H1 (cell line): ENCODE measurements at regions not wholly inside any gene's neighbourhood (a gene's known extent, or its start where the extent isn't known, plus 50 kb on each side); places are given as distances from the start of the nearest gene placed in this dataset.

Experiments
- CTCF ChIA-PET: fragments of 300-600 bp; sonication (Branson Sonifier 250); formaldehyde crosslinking; loops from one replicate; lab custom pipeline; 2021; ENCODE audit not compliant: partially characterized antibody; lab: Charles Lee
- POLR2A ChIA-PET: fragments of 300-600 bp; sonication (Branson Sonifier 250); formaldehyde crosslinking; loops from one replicate; lab custom pipeline; 2021; ENCODE audit warnings: inconsistent platforms; ENCODE audit not compliant: partially characterized antibody; lab: Charles Lee
- DNase-seq, 2 experiments: peaks; one replicate each; pipeline versions ENCODE4 v3.0.0 to v3.0.0-alpha.2; 2010 to 2022; ENCODE audit warnings: low spot score in 2 of 2, low read depth in 1 of 2, mixed read lengths in 1 of 2
- FAIRE-seq: peaks from 2 replicates; lab custom pipeline; 2011; peaks lifted over from hg19 to GRCh38; lab: Jason Lieb, UNC
- H2AFZ ChIP-seq: 2 replicates; pipeline ENCODE4 v1.8.1; 2012; ENCODE audit warnings: low read length, inconsistent platforms
- H2AK5ac ChIP-seq: 2 replicates; pipeline ENCODE4 v1.6.1; 2013; ENCODE audit warnings: low read depth, low read length
- H2BK120ac ChIP-seq: replicated peaks from 2 replicates; pipeline ENCODE3; 2013; ENCODE audit warnings: low read depth, low read length, inconsistent platforms
- H2BK12ac ChIP-seq: 2 replicates; pipeline ENCODE4 v1.6.1; 2013; ENCODE audit warnings: low read depth, low read length
- H2BK15ac ChIP-seq: 2 replicates; pipeline ENCODE4 v1.6.1; 2013; ENCODE audit warnings: low read length
- H2BK20ac ChIP-seq: 2 replicates; pipeline ENCODE4 v1.6.1; 2013; ENCODE audit warnings: low read length
- H2BK5ac ChIP-seq: 2 replicates; pipeline ENCODE4 v1.6.1; 2013; ENCODE audit warnings: low read depth, low read length
- H3K14ac ChIP-seq: 2 replicates; pipeline ENCODE4 v1.6.1; 2013; ENCODE audit warnings: inconsistent platforms; ENCODE audit not compliant: insufficient read length
- H3K18ac ChIP-seq: 2 replicates; pipeline ENCODE4 v1.6.1; 2013; ENCODE audit warnings: low read length; ENCODE audit errors: extremely low read depth
- H3K23ac ChIP-seq: 2 replicates; pipeline ENCODE4 v1.6.1; 2013; ENCODE audit warnings: inconsistent platforms; ENCODE audit not compliant: insufficient read length
- H3K23me2 ChIP-seq: 2 replicates; pipeline ENCODE4 v1.6.1; 2013; ENCODE audit warnings: low read depth, low read length
- H3K27ac ChIP-seq: 2 replicates; pipeline ENCODE4 v1.6.1; 2011; ENCODE audit warnings: low read depth, low read length, inconsistent platforms
- H3K27me3 ChIP-seq, 4 experiments: replicated peaks in 1 of 4; 1 replicate in 1 of 4; 2 replicates in 3 of 4; pipeline versions ENCODE4 v1.6.1 to v1.8.1; 2011 to 2013; ENCODE audit warnings: low read length in 3 of 4, mild to moderate bottlenecking in 3 of 4, inconsistent platforms in 2 of 4, mixed read lengths in 2 of 4, moderate library complexity in 1 of 4; ENCODE audit not compliant: control insufficient read depth in 3 of 4, insufficient read depth in 3 of 4; ENCODE audit errors: extremely low read depth in 1 of 4
- H3K36me3 ChIP-seq, 4 experiments: 2 replicates each; pipeline versions ENCODE4 v1.6.1 to v1.8.1; 2011 to 2013; ENCODE audit warnings: mild to moderate bottlenecking in 4 of 4, low read length in 3 of 4, moderate library complexity in 2 of 4, control low read depth in 1 of 4, inconsistent platforms in 1 of 4; ENCODE audit not compliant: insufficient read depth in 4 of 4, control insufficient read depth in 2 of 4
- H3K4ac ChIP-seq: replicated peaks from 2 replicates; pipeline ENCODE3; 2013; ENCODE audit warnings: low read length, low read depth, mixed read lengths, inconsistent platforms; ENCODE audit not compliant: insufficient read length
- H3K4me1 ChIP-seq, 4 experiments: replicated peaks in 1 of 4; 1 replicate in 1 of 4; 2 replicates in 3 of 4; pipeline versions ENCODE4 v1.6.1 to v1.8.1; 2011 to 2013; ENCODE audit warnings: low read length in 3 of 4, inconsistent platforms in 2 of 4, mixed read lengths in 1 of 4; ENCODE audit not compliant: insufficient read depth in 4 of 4, control insufficient read depth in 3 of 4
- H3K4me2 ChIP-seq, 2 experiments: 2 replicates each; pipeline versions ENCODE4 v1.6.1 to v1.8.1; 2011 to 2013; ENCODE audit warnings: low read depth in 2 of 2, low read length in 2 of 2, control low read depth in 1 of 2, inconsistent platforms in 1 of 2, mild to moderate bottlenecking in 1 of 2; ENCODE audit not compliant: insufficient read depth in 1 of 2
- H3K4me3 ChIP-seq, 4 experiments: fragments of 200-600, 300-600 bp in 1 of 4; sonication (generic), shearing (Covaris generic), sonication (Bioruptor Twin) in 1 of 4; 2 replicates each; pipeline versions ENCODE4 v1.5.1 to v1.8.1; 2011 to 2016; ENCODE audit warnings: low read length in 4 of 4, low read depth in 3 of 4, control low read depth in 2 of 4, inconsistent platforms in 2 of 4, mild to moderate bottlenecking in 2 of 4, mixed read lengths in 1 of 4, moderate library complexity in 1 of 4; ENCODE audit not compliant: insufficient read depth in 2 of 4; ENCODE audit errors: extremely low read depth in 1 of 4
- H3K56ac ChIP-seq: replicated peaks from 2 replicates; pipeline ENCODE3; 2013; ENCODE audit warnings: low read depth, mild to moderate bottlenecking, mixed read lengths, low read length, inconsistent platforms; ENCODE audit not compliant: insufficient read length
- H3K79me1 ChIP-seq: 2 replicates; pipeline ENCODE4 v1.6.1; 2013; ENCODE audit warnings: low read depth, low read length, control low read depth
- H3K79me2 ChIP-seq, 2 experiments: 2 replicates each; pipeline versions ENCODE4 v1.6.1 to v1.8.1; 2012 to 2013; ENCODE audit warnings: low read length in 2 of 2, mild to moderate bottlenecking in 2 of 2, inconsistent platforms in 1 of 2; ENCODE audit not compliant: insufficient read depth in 2 of 2, control insufficient read depth in 1 of 2
- H3K9ac ChIP-seq, 4 experiments: replicated peaks in 1 of 4; 1 replicate in 1 of 4; 2 replicates in 3 of 4; pipeline versions ENCODE4 v1.6.1 to v1.8.1; 2011 to 2013; ENCODE audit warnings: low read depth in 3 of 4, low read length in 3 of 4, control low read depth in 2 of 4, mild to moderate bottlenecking in 2 of 4, moderate library complexity in 2 of 4, inconsistent platforms in 1 of 4; ENCODE audit errors: extremely low read depth in 1 of 4
- H3K9me3 ChIP-seq, 2 experiments: 2 replicates each; pipeline versions ENCODE4 v1.6.1 to v1.8.1; 2012 to 2013; ENCODE audit warnings: mild to moderate bottlenecking in 2 of 2, moderate library complexity in 2 of 2, control low read depth in 1 of 2, inconsistent platforms in 1 of 2, low read depth in 1 of 2, low read length in 1 of 2, mixed read lengths in 1 of 2; ENCODE audit not compliant: insufficient read depth in 2 of 2
- H4K20me1 ChIP-seq, 2 experiments: replicated peaks in 1 of 2; 2 replicates each; pipeline versions ENCODE3 to v1.8.1; 2011 to 2013; ENCODE audit warnings: inconsistent platforms in 2 of 2, low read length in 2 of 2, mild to moderate bottlenecking in 1 of 2; ENCODE audit not compliant: insufficient read depth in 2 of 2, control insufficient read depth in 1 of 2
- H4K5ac ChIP-seq: 2 replicates; pipeline ENCODE4 v1.6.1; 2013; ENCODE audit warnings: low read length, low read depth, mixed read lengths, inconsistent platforms; ENCODE audit not compliant: insufficient read length
- H4K8ac ChIP-seq: 2 replicates; pipeline ENCODE4 v1.8.0; 2013; ENCODE audit warnings: mild to moderate bottlenecking, moderate library complexity, low read length, inconsistent platforms; ENCODE audit not compliant: insufficient read depth; ENCODE audit errors: extremely low read depth
- H4K91ac ChIP-seq: replicated peaks from 2 replicates; pipeline ENCODE3; 2013; ENCODE audit warnings: low read length, mixed read lengths, inconsistent platforms; ENCODE audit not compliant: insufficient read length
- RAD21 ChIP-seq, 2 experiments: IDR thresholded peaks in 1 of 2; conservative IDR thresholded peaks in 1 of 2; 2 replicates each; pipeline ENCODE4 v1.6.1; 2011; ENCODE audit warnings: low read depth in 2 of 2, low read length in 2 of 2, improper control_type of control experiment in 1 of 2, inconsistent platforms in 1 of 2, mild to moderate bottlenecking in 1 of 2, moderate library complexity in 1 of 2
- WGBS, 2 experiments: shearing (Covaris generic) in 1 of 2; methylation state at CpG; one replicate each; pipeline versions ENCODE4 v1.1.6 to v1.1.7; 2013 to 2015; ENCODE audit warnings: low lambda C conversion rate in 2 of 2, mixed read lengths in 2 of 2, inconsistent platforms in 1 of 2, low coverage in 1 of 2, missing lambda C conversion rate in 1 of 2; ENCODE audit not compliant: insufficient replicate concordance in 2 of 2, insufficient coverage in 1 of 2, insufficient read length in 1 of 2; ENCODE audit errors: extremely low coverage in 1 of 2, missing lambda C conversion rate in 1 of 2; 5-methylcytosine and 5-hydroxymethylcytosine counted together

- Histone ChIP-seq H2BK20ac (no peak overlapping the region), H3K9me3 (no peaks in the 10 kb centered on the region), H2AK5ac (no peak overlapping the region), H3K27ac (no peak overlapping the region), H3K4me1 (peaks cover 0 to 4% (median 1%) of the 10 kb centered on the region in 4 experiments; a peak in 3 of 7 replicates), H2BK15ac (no peak overlapping the region), H3K23ac (no peak overlapping the region), H2BK120ac (no peak overlapping the region), H4K5ac (no peak overlapping the region), H3K14ac (no peak overlapping the region), H4K20me1 (no peaks in the 10 kb centered on the region), H3K27me3 (no peaks in the 10 kb centered on the region), H3K56ac (no peak overlapping the region), H3K36me3 (no peaks in the 10 kb centered on the region), H2AFZ (no peak overlapping the region), H4K8ac (no peak overlapping the region), H3K4ac (no peak overlapping the region), H3K4me3 (no peak overlapping the region), H4K91ac (no peak overlapping the region), H3K79me1 (no peaks in the 10 kb centered on the region), H2BK12ac (no peak overlapping the region), H3K23me2 (no peaks in the 10 kb centered on the region), H3K9ac (no peak overlapping the region), H3K18ac (no peak overlapping the region), H3K4me2 (no peak overlapping the region), H3K79me2 (no peaks in the 10 kb centered on the region), H2BK5ac (no peak overlapping the region)
- no peak for FAIRE-seq
- DNase-seq, result no peak
- WGBS, 2 experiments, result 95% methylated on average over 1 of the region's 1 CpG; no CpG with 5 or more reads in 1 of the 2 experiments
- ChIA-PET CTCF (no interaction called here), POLR2A (no interaction called here)
- TF ChIP-seq RAD21 (IDR thresholded peaks at IDR 0.05 in 1 of 2, conservative IDR thresholded peaks at IDR 0.05 in 1 of 2; ENCODE audit: low read depth in 2 of 2, low read length in 2 of 2), result no peak
Observed at GRCh38 chr2:212640428-212640827, 101.8 kb upstream of the ERBB4 start.
